Spleen (tissue), 11 donors: ENCODE measurements at regions not wholly inside any gene's neighbourhood (a gene's known extent, or its start where the extent isn't known, plus 50 kb on each side); places are given as distances from the start of the nearest gene placed in this dataset.

Experiments
- DNase-seq: peaks from one replicate; pipeline ENCODE4 v3.0.0-alpha.2; 2020
- H3K27ac ChIP-seq, 8 donors: fragments of 200-600 bp; sonication (generic) in 7 of 8; 1 replicate in 4 of 8; 2 replicates in 4 of 8; pipeline versions ENCODE4 v1.5.0 to v1.8.0; 2016 to 2021; ENCODE audit warnings: inconsistent platforms in 4 of 8, mild to moderate bottlenecking in 4 of 8, moderate library complexity in 1 of 8
- H3K27me3 ChIP-seq, 7 donors: fragments of 200-600 bp; sonication (generic) in 6 of 7; replicated peaks in 1 of 7; 1 replicate in 4 of 7; 2 replicates in 3 of 7; pipeline versions ENCODE4 v1.5.0 to v1.8.0; 2016 to 2021; ENCODE audit warnings: inconsistent platforms in 3 of 7, mild to moderate bottlenecking in 1 of 7
- H3K36me3 ChIP-seq, 6 donors: fragments of 200-600 bp; sonication (generic) in 5 of 6; 1 replicate in 4 of 6; 2 replicates in 2 of 6; pipeline versions ENCODE4 v1.5.0 to v1.8.0; 2016 to 2021; ENCODE audit warnings: inconsistent platforms in 2 of 6
- H3K4me1 ChIP-seq, 6 donors: fragments of 200-600 bp; sonication (generic) in 5 of 6; 1 replicate in 3 of 6; 2 replicates in 3 of 6; pipeline versions ENCODE4 v1.5.0 to v1.8.0; 2016 to 2021; ENCODE audit warnings: inconsistent platforms in 3 of 6
- H3K4me3 ChIP-seq, 8 donors: fragments of 200-600 bp; sonication (generic) in 7 of 8; 1 replicate in 4 of 8; 2 replicates in 4 of 8; pipeline versions ENCODE4 v1.5.0 to v1.8.0; 2016 to 2021; ENCODE audit warnings: inconsistent platforms in 4 of 8, mild to moderate bottlenecking in 4 of 8, moderate library complexity in 2 of 8
- H3K9me3 ChIP-seq, 8 donors: fragments of 200-600 bp; sonication (generic) in 7 of 8; 1 replicate in 4 of 8; 2 replicates in 4 of 8; pipeline versions ENCODE4 v1.5.0 to v1.8.0; 2016 to 2021; ENCODE audit warnings: inconsistent platforms in 4 of 8
- CTCF ChIP-seq, 11 experiments: fragments of 200-600 bp in 7 of 11; fragments of 450-650 bp in 4 of 11; sonication (generic) in 4 of 11; IDR thresholded peaks in 8 of 11; conservative IDR thresholded peaks in 3 of 11; 1 replicate in 7 of 11; 2 replicates in 4 of 11; pipeline versions ENCODE4 v1.4.0 to v1.8.0; 2016 to 2021; ENCODE audit warnings: antibody characterized with exemption in 11 of 11, inconsistent platforms in 4 of 11, mild to moderate bottlenecking in 1 of 11
- POLR2A ChIP-seq, 3 donors: fragments of 450-650 bp; IDR thresholded peaks; one replicate each; pipeline ENCODE4 v1.5.1; 2017; ENCODE audit warnings: antibody characterized with exemption in 3 of 3, mild to moderate bottlenecking in 1 of 3
- POLR2AphosphoS5 ChIP-seq, 3 donors: sonication (generic); formaldehyde crosslinking; IDR thresholded peaks; one replicate each; pipeline ENCODE4 v1.5.1; 2017; ENCODE audit warnings: antibody characterized with exemption in 3 of 3
- WGBS, 5 donors: extraction: QIAGEN DNeasy Blood & Tissue Kit in 3 of 5; methylation state at CpG; one replicate each; pipeline versions ENCODE4 v1.1.5 to v1.1.7; 2013 to 2018; 5-methylcytosine and 5-hydroxymethylcytosine counted together
- intact Hi-C: fragments of 100-400 bp; cut with DNase I; formaldehyde crosslinking; loops from one replicate; pipeline ENCODE4 v1.15.0; 2023; ENCODE audit warnings: low total_unique reads
- donor health status: healthy with polysubstance abuse.
- donor health status: DM: no; HTN: no; CAD: no; lungs with moderate emphysema.
- donor health status: DM: no; HTN: no; CAD: no.
- donor health status: Bipolar disorder and iron deficiency.
- donor health status: healthy.
- donor health status: DM: no; HTN: no; CAD: no.
- donor health status: DM: yes; HTN: yes; CAD: no.

- intact Hi-C loops: no loop called here
- Histone ChIP-seq H3K4me1 (no peaks in the 10 kb centered on the region), H3K27me3 (no peaks in the 10 kb centered on the region), H3K36me3 (no peaks in the 10 kb centered on the region), H3K27ac (no peak overlapping the region), H3K9me3 (peaks cover 0 to 5% (median 0%) of the 10 kb centered on the region in 8 donors), H3K4me3 (no peak overlapping the region)
- 81 to 95% (median 88%) methylated on average over 3 of the region's 3 CpGs for whole genome bisulfite sequencing, 5 donors
- DNase-seq: no peak
- no peak for TF ChIP-seq POLR2A (IDR thresholded peaks at IDR 0.05)
- TF ChIP-seq POLR2AphosphoS5 (IDR thresholded peaks at IDR 0.05): no peak
- TF ChIP-seq CTCF (IDR thresholded peaks at IDR 0.05 in 8 of 11, conservative IDR thresholded peaks at IDR 0.05 in 3 of 11): no peak
Observed at GRCh38 chr6:141437011-141437410, 695.7 kb upstream of the GJE1 start.

- intact Hi-C loops: no loop called here
Observed at GRCh38 chr6:141426400-141426980, 706.2 kb upstream of the GJE1 start.

GRCh38 chr6:141421378-141421777 lies 711.3 kb upstream of the GJE1 start:
- intact Hi-C loops: no loop called here
- Histone ChIP-seq H3K27ac (no peak overlapping the region), H3K4me3 (no peak overlapping the region), H3K4me1 (no peaks in the 10 kb centered on the region), H3K36me3 (no peaks in the 10 kb centered on the region), H3K27me3 (no peaks in the 10 kb centered on the region), H3K9me3 (peaks cover 0 to 19% (median 16%) of the 10 kb centered on the region in 8 donors)
- TF ChIP-seq CTCF (IDR thresholded peaks at IDR 0.05 in 8 of 11, conservative IDR thresholded peaks at IDR 0.05 in 3 of 11) (no peak), POLR2A (IDR thresholded peaks at IDR 0.05) (no peak), POLR2AphosphoS5 (IDR thresholded peaks at IDR 0.05) (no peak)
- no peak for DNase-seq
- WGBS, 5 donors: 88 to 92% (median 90%) methylated on average over 4 of the region's 4 CpGs

More at GRCh38 chr6:141426400-141426980, 706.2 kb upstream of the GJE1 start:
- Histone ChIP-seq H3K4me1 (no peaks in the 10 kb centered on the region), H3K9me3 (peaks cover 0 to 31% (median 22%) of the 10 kb centered on the region in 8 donors), H3K4me3 (no peak overlapping the region), H3K36me3 (no peaks in the 10 kb centered on the region), H3K27ac (no peak overlapping the region), H3K27me3 (no peaks in the 10 kb centered on the region)
- no peak for TF ChIP-seq POLR2A (IDR thresholded peaks at IDR 0.05)
- TF ChIP-seq CTCF (IDR thresholded peaks at IDR 0.05 in 8 of 11, conservative IDR thresholded peaks at IDR 0.05 in 3 of 11): no peak
- no peak for TF ChIP-seq POLR2AphosphoS5 (IDR thresholded peaks at IDR 0.05)
- WGBS, 5 donors: 77 to 88% (median 79%) methylated on average over 5 of the region's 5 CpGs
- no peak for DNase-seq

GRCh38 chr6:141418076-141418475 lies 714.6 kb upstream of the GJE1 start:
- Histone ChIP-seq H3K4me1 (no peaks in the 10 kb centered on the region), H3K9me3 (no peaks in the 10 kb centered on the region), H3K27me3 (no peaks in the 10 kb centered on the region), H3K4me3 (no peak overlapping the region), H3K27ac (no peak overlapping the region), H3K36me3 (no peaks in the 10 kb centered on the region)
- DNase-seq: no peak
- intact Hi-C loops: no loop called here
- 92 to 96% (median 94%) methylated on average over 7 of the region's 7 CpGs for WGBS, 5 donors
- TF ChIP-seq POLR2A (IDR thresholded peaks at IDR 0.05): no peak
- TF ChIP-seq CTCF (IDR thresholded peaks at IDR 0.05 in 8 of 11, conservative IDR thresholded peaks at IDR 0.05 in 3 of 11): no peak
- no peak for TF ChIP-seq POLR2AphosphoS5 (IDR thresholded peaks at IDR 0.05)
